Stimulated activated CD8-positive, alpha-beta memory T cell treated with anti-CD3 and anti-CD28 coated beads, Interleukin-4, amount 100 ng/mL, for 4 hours (primary cell): ENCODE measurements at regions not wholly inside any gene's neighbourhood (a gene's known extent, or its start where the extent isn't known, plus 50 kb on each side); places are given as distances from the start of the nearest gene placed in this dataset.
"Not testable (repeated sequence)": the region's sequence is repeated elsewhere in the genome, so short reads cannot be mapped to it uniquely, and the experiment has no call there.

ENCODE experiments used
- DNase-seq, 2 donors: peaks; one replicate each; pipeline ENCODE4 v3.0.0-alpha.2; 2020; ENCODE audit warnings: low read depth in 2 of 2, low spot score in 1 of 2

- no peak for DNase-seq
These were observed 1444.6 kb downstream of the SUCLG1 start for GRCh38 chr2:83014462-83014861.

- no peak for DNase-seq
These were observed 1452.1 kb downstream of the SUCLG1 start for GRCh38 chr2:83006961-83007360.

- no peak for DNase-seq
These were observed 1455.5 kb downstream of the SUCLG1 start for GRCh38 chr2:83003555-83003954.

- DNase-seq, result no peak
These were observed 1456.4 kb downstream of the SUCLG1 start for GRCh38 chr2:83002706-83003105.

GRCh38 chr2:82998781-82999180, 1460.3 kb downstream of the SUCLG1 start:
- no peak for DNase-seq

GRCh38 chr2:82996217-82996616, 1462.9 kb downstream of the SUCLG1 start:
- no peak for DNase-seq

- DNase-seq, result no peak
These were observed 1464.9 kb downstream of the SUCLG1 start for GRCh38 chr2:82994151-82994550.

- no peak for DNase-seq
These were observed 1465.5 kb downstream of the SUCLG1 start for GRCh38 chr2:82993609-82994008.

GRCh38 chr2:82992968-82993367, 1466.1 kb downstream of the SUCLG1 start:
- DNase-seq, result no peak

GRCh38 chr2:82987706-82988105, 1471.4 kb downstream of the SUCLG1 start:
- not testable (repeated sequence) for DNase-seq

GRCh38 chr2:82986899-82987298, 1472.2 kb downstream of the SUCLG1 start:
- no peak for DNase-seq

- no peak for DNase-seq
These were observed 1473.4 kb downstream of the SUCLG1 start for GRCh38 chr2:82985572-82986197.

GRCh38 chr2:82968358-82968757, 1490.7 kb downstream of the SUCLG1 start:
- no peak for DNase-seq

GRCh38 chr2:82964341-82964740, 1494.7 kb downstream of the SUCLG1 start:
- no peak for DNase-seq

- no peak for DNase-seq
These were observed 1499.4 kb downstream of the SUCLG1 start for GRCh38 chr2:82959727-82960126.

- DNase-seq, result no peak
These were observed 1504.2 kb downstream of the SUCLG1 start for GRCh38 chr2:82954868-82955267.

GRCh38 chr2:82939211-82939610, 1519.9 kb downstream of the SUCLG1 start:
- DNase-seq, result no peak

GRCh38 chr2:82938321-82938845, 1520.7 kb downstream of the SUCLG1 start:
- DNase-seq, result not testable (repeated sequence)

- no peak for DNase-seq
These were observed 1545.5 kb downstream of the SUCLG1 start for GRCh38 chr2:82913566-82913965.

- DNase-seq, result no peak
These were observed 1563.0 kb downstream of the SUCLG1 start for GRCh38 chr2:82896117-82896516.

- no peak for DNase-seq
These were observed 1565.9 kb downstream of the SUCLG1 start for GRCh38 chr2:82893190-82893589.

- DNase-seq, result no peak
These were observed 1579.3 kb downstream of the SUCLG1 start for GRCh38 chr2:82879803-82880202.

GRCh38 chr2:82875858-82876257, 1583.2 kb downstream of the SUCLG1 start:
- no peak for DNase-seq
